Lower lobe of right lung (tissue), 2 donors: ENCODE measurements at regions not wholly inside any gene's neighbourhood (a gene's known extent, or its start where the extent isn't known, plus 50 kb on each side); places are given as distances from the start of the nearest gene placed in this dataset.

ENCODE experiments used
- ATAC-seq, 2 donors: fragments of 200-7000 bp; cut with Tn5 transposase; one replicate each; pipeline ENCODE4 v1.9.1; 2020 to 2022; ENCODE audit warnings: mild to moderate bottlenecking in 2 of 2, moderate library complexity in 2 of 2
- DNase-seq: peaks from one replicate; pipeline ENCODE4 v3.0.0-alpha.2; 2020
- H3K27ac ChIP-seq: fragments of 200-600 bp; one replicate; pipeline ENCODE4 v1.8.0; 2022
- H3K27me3 ChIP-seq: fragments of 200-600 bp; one replicate; pipeline ENCODE4 v1.8.0; 2022; ENCODE audit warnings: low read depth
- H3K36me3 ChIP-seq: fragments of 200-600 bp; one replicate; pipeline ENCODE4 v1.8.0; 2022; ENCODE audit warnings: mild to moderate bottlenecking
- H3K4me1 ChIP-seq: fragments of 200-600 bp; one replicate; pipeline ENCODE4 v1.8.0; 2022
- H3K4me3 ChIP-seq: fragments of 200-600 bp; one replicate; pipeline ENCODE4 v1.8.0; 2022; ENCODE audit warnings: mild to moderate bottlenecking
- H3K9me3 ChIP-seq: fragments of 200-600 bp; one replicate; pipeline ENCODE4 v1.8.0; 2022
- intact Hi-C: fragments of 100-400 bp; cut with DNase I; formaldehyde crosslinking; loops from one replicate; pipeline ENCODE4 v1.11.0; 2022
- TF ChIP-seq, protein P1 (sequence below): fragments of 200-600 bp; IDR thresholded peaks from one replicate; pipeline ENCODE4 v1.8.0; 2022; ENCODE audit warnings: antibody characterized with exemption, mild to moderate bottlenecking
- donor health status: DM: no; HTN: yes; CAD: no; lungs with severe emphysema.

DNA sequence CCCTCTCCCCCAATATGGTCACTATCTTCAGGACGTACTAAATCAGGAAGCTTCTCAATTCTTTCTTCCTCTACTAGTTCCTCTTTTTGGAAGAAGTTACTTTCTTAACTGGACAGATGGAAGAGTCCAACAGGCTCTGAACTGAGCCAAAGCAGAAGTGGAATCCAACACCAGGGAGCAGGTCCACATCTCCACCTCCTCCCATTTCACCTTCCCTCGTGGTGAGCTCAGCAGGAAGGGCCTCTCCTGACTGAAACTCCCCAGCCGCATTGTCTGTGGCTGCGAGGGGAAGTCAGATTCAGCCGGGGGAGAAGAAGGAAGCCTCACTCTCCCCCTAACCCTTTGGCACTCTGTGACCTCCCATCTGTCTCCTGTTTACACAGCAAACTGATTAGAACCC lies 63.8 kb upstream of the UST start:
- H3K4me1 ChIP-seq: no peaks in the 10 kb centered on the region
- H3K4me3 ChIP-seq: no peak overlapping the region
- no peak overlapping the region for H3K27ac ChIP-seq
- no peaks in the 10 kb centered on the region for H3K27me3 ChIP-seq
- no peaks in the 10 kb centered on the region for H3K36me3 ChIP-seq
- no peaks in the 10 kb centered on the region for H3K9me3 ChIP-seq
- intact Hi-C loops: no loop called here
- ATAC-seq (peak; percentile 70 to 87), DNase-seq (no peak)
- TF ChIP-seq, protein P1, sequence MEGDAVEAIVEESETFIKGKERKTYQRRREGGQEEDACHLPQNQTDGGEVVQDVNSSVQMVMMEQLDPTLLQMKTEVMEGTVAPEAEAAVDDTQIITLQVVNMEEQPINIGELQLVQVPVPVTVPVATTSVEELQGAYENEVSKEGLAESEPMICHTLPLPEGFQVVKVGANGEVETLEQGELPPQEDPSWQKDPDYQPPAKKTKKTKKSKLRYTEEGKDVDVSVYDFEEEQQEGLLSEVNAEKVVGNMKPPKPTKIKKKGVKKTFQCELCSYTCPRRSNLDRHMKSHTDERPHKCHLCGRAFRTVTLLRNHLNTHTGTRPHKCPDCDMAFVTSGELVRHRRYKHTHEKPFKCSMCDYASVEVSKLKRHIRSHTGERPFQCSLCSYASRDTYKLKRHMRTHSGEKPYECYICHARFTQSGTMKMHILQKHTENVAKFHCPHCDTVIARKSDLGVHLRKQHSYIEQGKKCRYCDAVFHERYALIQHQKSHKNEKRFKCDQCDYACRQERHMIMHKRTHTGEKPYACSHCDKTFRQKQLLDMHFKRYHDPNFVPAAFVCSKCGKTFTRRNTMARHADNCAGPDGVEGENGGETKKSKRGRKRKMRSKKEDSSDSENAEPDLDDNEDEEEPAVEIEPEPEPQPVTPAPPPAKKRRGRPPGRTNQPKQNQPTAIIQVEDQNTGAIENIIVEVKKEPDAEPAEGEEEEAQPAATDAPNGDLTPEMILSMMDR: no peak

DNA sequence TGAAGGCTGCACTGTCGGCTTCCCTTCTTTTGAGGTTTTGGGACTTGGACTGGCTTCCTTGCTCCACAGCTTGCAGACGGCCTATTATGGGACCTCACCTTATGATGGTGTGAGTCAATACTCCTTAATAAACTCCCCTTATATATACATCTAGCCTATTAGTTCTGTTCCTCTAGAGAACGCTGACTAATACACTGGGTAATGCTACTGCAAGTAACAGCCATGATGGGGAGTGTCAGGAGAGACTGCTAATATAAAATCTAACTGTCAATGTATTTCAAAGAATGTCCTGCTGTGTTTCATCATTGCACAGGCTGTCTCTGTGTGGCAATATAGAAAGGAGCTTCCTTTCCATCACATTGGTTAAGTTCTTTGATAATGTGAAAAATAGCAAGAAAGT lies 57.7 kb upstream of the UST start:
- no peak for DNase-seq
- intact Hi-C loops: no loop called here
- no peaks in the 10 kb centered on the region for H3K36me3 ChIP-seq
- H3K4me3 ChIP-seq: no peak overlapping the region
- H3K27ac ChIP-seq: no peak overlapping the region
- no peaks in the 10 kb centered on the region for H3K9me3 ChIP-seq
- H3K27me3 ChIP-seq: no peaks in the 10 kb centered on the region
- no peak for ATAC-seq
- no peaks in the 10 kb centered on the region for H3K4me1 ChIP-seq
- TF ChIP-seq, protein P1: no peak

DNA sequence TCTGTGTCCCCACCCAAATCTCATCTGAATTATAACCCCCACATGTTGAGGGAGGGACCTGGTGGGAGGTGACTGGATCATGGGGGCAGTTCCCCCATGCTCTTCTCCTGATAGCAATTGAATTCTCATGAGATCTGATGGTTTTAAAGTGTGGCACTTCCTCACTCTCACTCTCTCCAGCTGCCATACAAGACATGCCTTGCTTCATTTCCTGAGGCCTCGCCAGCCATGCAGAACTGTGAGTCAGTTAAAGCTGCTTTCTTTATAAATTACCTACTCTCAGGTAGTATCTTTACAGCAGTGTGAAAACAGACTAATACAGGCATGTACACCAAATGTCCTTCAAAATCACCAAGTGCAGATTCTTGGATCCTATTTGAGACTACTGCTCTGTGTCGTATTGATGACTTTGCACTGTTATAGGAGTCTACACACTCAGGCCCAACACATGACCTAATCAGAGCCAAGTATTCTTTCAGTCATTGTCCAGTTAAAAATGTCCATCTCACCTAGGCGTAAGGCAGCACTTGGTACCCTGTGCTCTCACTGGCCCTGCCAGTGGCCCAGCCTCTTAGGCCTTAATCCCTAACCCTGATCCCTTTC lies 52.8 kb upstream of the UST start:
- Histone ChIP-seq H3K9me3 (no peaks in the 10 kb centered on the region), H3K27me3 (no peaks in the 10 kb centered on the region), H3K27ac (no peak overlapping the region), H3K36me3 (no peaks in the 10 kb centered on the region), H3K4me1 (no peaks in the 10 kb centered on the region), H3K4me3 (no peak overlapping the region)
- DNase-seq (no peak), ATAC-seq (no peak)
- intact Hi-C loops: no loop called here
- TF ChIP-seq, protein P1: no peak
